ENCODE measurements at regions not wholly inside any gene's neighbourhood (a gene's known extent, or its start where the extent isn't known, plus 50 kb on each side); places are given as distances from the start of the nearest gene placed in this dataset.

DNA sequence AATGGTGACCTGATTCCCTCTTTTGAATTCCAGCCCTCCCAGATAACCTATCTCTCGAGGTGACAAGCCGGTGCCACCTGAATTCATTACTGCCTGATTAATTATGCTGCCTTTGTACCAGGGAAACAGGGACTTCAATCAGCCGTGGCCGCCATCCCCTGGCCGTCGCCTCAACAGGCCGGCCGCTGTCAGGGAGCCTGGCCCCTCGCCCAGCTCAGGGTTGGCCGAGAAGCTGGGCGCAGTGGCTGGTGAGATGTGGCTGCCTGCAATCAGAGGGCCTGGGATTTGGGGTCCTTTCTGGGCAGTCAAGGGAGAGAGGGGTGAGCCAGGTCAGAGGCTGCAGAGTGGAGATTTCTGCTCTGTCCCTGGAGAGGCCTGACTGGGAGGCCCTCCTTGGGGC is 91.2 kb downstream of the KCTD15 start:
- H3K9me3 Mint-ChIP-seq = no peaks in the 10 kb centered on the region
- peaks cover 16% of the 10 kb centered on the region for H3K27me3 Mint-ChIP-seq
- H3K4me1 Mint-ChIP-seq (ENCODE audit: low read depth) = peaks cover 4% of the 10 kb centered on the region
- no peak overlapping the region for H3K27ac Mint-ChIP-seq
- no peak overlapping the region for H3K4me3 Mint-ChIP-seq
- H3K36me3 Mint-ChIP-seq (ENCODE audit: low read depth) = no peaks in the 10 kb centered on the region

GRCh38 chr19:33888665-33889064 is 92.0 kb downstream of the KCTD15 start:
- Mint-ChIP-seq H3K4me1 (ENCODE audit: low read depth) (peaks cover 4% of the 10 kb centered on the region), H3K27me3 (peaks cover 16% of the 10 kb centered on the region), H3K9me3 (no peaks in the 10 kb centered on the region)

DNA sequence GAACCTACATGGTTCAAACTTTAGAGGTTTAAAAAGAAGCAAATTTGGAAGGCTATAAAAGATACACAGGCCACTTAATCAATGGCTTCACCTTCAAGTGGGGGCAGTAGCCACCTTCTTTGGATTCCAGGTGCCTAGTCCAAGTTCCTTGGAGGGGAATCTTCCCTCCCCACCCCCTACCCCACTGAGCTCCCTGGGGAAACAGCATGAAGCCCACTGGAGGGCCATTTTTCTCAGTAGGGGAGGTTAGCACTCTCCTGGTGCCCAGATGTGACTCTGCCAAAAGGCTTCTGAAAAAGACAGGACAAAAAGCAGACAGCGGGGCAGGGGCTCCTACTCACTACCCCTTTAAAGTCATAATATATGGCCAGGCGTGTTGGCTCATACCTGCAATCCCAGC is 93.9 kb downstream of the KCTD15 start:
- Mint-ChIP-seq H3K27ac (no peak overlapping the region), H3K27me3 (peaks cover 5% of the 10 kb centered on the region), H3K4me1 (ENCODE audit: low read depth) (no peaks in the 10 kb centered on the region), H3K4me3 (no peak overlapping the region), H3K36me3 (ENCODE audit: low read depth) (no peaks in the 10 kb centered on the region), H3K9me3 (no peaks in the 10 kb centered on the region)

More at GRCh38 chr19:33888665-33889064, 92.0 kb downstream of the KCTD15 start:
- no peaks in the 10 kb centered on the region for H3K36me3 Mint-ChIP-seq (ENCODE audit: low read depth)
- H3K4me3 Mint-ChIP-seq = no peak overlapping the region
- no peak overlapping the region for H3K27ac Mint-ChIP-seq

GRCh38 chr19:33891773-33892172 is 95.1 kb downstream of the KCTD15 start:
- no peaks in the 10 kb centered on the region for H3K36me3 Mint-ChIP-seq (ENCODE audit: low read depth)
- H3K9me3 Mint-ChIP-seq = no peaks in the 10 kb centered on the region
- H3K27ac Mint-ChIP-seq = no peak overlapping the region
- peaks cover 4% of the 10 kb centered on the region for H3K27me3 Mint-ChIP-seq
- H3K4me3 Mint-ChIP-seq = no peak overlapping the region
- H3K4me1 Mint-ChIP-seq (ENCODE audit: low read depth) = no peaks in the 10 kb centered on the region

DNA sequence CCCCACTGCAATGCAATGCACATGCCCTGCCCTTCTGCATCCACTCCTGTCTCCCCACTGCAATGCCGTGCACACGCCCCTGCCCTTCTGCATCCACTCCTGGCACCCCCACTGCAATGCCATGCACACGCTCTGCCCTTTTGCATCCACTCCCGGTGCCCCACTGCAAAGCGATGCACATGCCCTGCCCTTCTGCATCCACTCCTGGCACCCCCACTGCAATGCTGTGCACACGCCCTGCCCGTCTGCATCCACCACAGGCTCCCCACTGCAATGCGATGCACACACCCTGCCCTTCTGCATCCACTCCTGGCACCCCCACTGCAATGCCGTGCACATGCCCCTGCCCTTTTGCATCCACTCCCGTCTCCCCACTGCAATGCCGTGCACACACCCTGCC is 98.1 kb downstream of the KCTD15 start:
- Mint-ChIP-seq H3K27me3 (peaks cover 6% of the 10 kb centered on the region), H3K9me3 (peaks cover 17% of the 10 kb centered on the region), H3K36me3 (ENCODE audit: low read depth) (no peaks in the 10 kb centered on the region), H3K4me1 (ENCODE audit: low read depth) (no peaks in the 10 kb centered on the region), H3K27ac (no peak overlapping the region), H3K4me3 (no peak overlapping the region)

DNA sequence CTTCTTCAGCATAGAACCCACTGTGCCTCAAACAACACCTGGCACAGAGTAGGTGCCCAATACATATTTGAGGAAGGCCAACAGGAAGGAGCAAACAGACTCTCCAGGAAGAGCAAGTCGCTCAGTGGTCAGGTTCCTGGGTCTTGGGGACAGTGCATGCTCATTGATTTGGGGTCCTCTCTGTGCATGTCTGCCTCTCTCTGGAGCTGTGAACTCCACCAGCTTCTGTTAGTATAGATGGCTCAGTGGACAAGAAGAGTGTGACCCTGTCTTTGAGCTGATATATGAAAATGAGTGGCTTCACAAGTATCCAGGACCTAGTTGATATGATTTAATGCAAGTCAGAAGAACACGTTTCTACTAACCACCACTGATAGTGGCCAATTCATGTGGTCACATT is 98.7 kb downstream of the KCTD15 start:
- H3K27ac Mint-ChIP-seq = no peak overlapping the region

DNA sequence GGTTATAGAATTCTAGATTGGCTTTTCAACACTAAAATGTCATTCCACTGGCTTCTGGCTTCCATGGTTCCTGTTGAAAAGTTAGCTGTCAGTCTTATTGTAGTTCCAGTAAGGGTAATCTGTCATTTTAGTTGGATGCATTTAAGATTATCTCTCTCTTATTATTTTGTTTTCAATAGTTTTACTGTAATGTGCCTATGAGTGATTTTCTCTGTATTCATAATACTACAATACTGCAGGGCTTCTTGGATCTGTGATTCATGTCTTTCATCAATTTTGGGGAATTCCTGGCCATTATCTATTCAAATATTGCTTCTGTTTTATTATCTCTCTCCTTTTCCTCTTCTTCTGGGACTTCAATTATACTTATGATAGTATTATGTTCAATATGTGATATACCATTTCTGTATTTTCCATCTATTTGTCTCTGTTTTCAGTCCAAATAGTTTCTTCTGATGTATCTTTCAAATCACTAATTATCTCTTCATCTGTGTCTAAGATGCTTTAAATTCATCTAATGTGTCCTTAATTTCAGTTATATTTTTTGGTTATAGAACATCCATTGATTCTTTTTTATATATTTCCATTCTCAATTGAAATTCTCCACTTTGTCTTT is 101.5 kb downstream of the KCTD15 start:
- Mint-ChIP-seq H3K4me1 (ENCODE audit: low read depth) (no peaks in the 10 kb centered on the region), H3K9me3 (peaks cover 17% of the 10 kb centered on the region), H3K27ac (no peak overlapping the region), H3K4me3 (no peak overlapping the region), H3K36me3 (ENCODE audit: low read depth) (no peaks in the 10 kb centered on the region), H3K27me3 (peaks cover 26% of the 10 kb centered on the region)

More for the DNA sequence above, 98.7 kb downstream of the KCTD15 start:
- H3K9me3 Mint-ChIP-seq = peaks cover 17% of the 10 kb centered on the region
- no peak overlapping the region for H3K4me3 Mint-ChIP-seq
- H3K27me3 Mint-ChIP-seq = peaks cover 4% of the 10 kb centered on the region
- no peaks in the 10 kb centered on the region for H3K36me3 Mint-ChIP-seq (ENCODE audit: low read depth)
- no peaks in the 10 kb centered on the region for H3K4me1 Mint-ChIP-seq (ENCODE audit: low read depth)

DNA sequence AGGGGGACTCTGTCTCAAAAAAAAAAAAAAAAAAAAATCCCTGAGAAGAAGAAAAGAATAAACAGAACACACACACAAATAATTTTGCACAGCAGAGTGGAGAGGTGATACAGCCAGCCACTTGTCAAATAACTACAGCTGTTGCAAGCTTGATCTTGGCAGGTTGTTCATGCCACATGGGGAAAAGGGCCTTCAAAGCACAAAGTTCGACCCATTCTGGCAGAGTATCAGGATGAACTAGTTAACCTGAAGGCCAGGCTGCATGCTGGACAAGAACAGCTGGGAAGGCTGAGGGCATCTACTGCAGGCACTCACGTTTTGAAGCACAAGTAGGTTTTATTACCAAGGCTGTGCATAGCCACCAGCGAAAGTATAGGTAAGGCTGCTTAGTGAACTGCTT is 104.1 kb downstream of the KCTD15 start:
- H3K27me3 Mint-ChIP-seq = peaks cover 45% of the 10 kb centered on the region
- H3K36me3 Mint-ChIP-seq (ENCODE audit: low read depth) = no peaks in the 10 kb centered on the region
- H3K9me3 Mint-ChIP-seq = peaks cover 17% of the 10 kb centered on the region
- no peak overlapping the region for H3K4me3 Mint-ChIP-seq
- no peak overlapping the region for H3K27ac Mint-ChIP-seq
- peaks cover 5% of the 10 kb centered on the region for H3K4me1 Mint-ChIP-seq (ENCODE audit: low read depth)

GRCh38 chr19:33902395-33902794 is 105.7 kb downstream of the KCTD15 start:
- Mint-ChIP-seq H3K36me3 (ENCODE audit: low read depth) (no peaks in the 10 kb centered on the region), H3K9me3 (peaks cover 17% of the 10 kb centered on the region), H3K4me3 (no peak overlapping the region), H3K27ac (no peak overlapping the region), H3K27me3 (peaks cover 50% of the 10 kb centered on the region), H3K4me1 (ENCODE audit: low read depth) (peaks cover 5% of the 10 kb centered on the region)

- Mint-ChIP-seq H3K27me3 (peaks cover 50% of the 10 kb centered on the region), H3K4me3 (no peak overlapping the region), H3K36me3 (ENCODE audit: low read depth) (no peaks in the 10 kb centered on the region), H3K4me1 (ENCODE audit: low read depth) (peaks cover 5% of the 10 kb centered on the region), H3K27ac (no peak overlapping the region), H3K9me3 (peaks cover 14% of the 10 kb centered on the region)
Observed at GRCh38 chr19:33902802-33903488, 106.3 kb downstream of the KCTD15 start.

DNA sequence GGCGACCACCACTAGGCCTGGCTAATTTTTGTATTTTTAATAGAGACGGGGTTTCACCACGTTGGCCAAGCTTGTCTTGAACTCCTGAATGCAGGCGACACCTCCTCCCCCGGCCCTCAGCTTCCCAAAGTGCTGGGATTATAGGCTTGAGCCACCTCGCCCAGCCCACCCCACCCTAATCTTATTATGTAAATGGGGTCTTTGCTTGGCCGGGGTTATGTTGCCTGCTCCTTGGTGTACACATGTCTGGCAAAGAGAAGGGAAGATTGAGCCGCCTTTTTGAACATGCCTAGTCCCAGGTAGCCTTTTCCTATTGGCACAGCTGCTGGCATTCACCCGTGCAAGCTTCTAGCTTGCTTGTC is 106.8 kb downstream of the KCTD15 start:
- Mint-ChIP-seq H3K4me3 (no peak overlapping the region), H3K9me3 (peaks cover 8% of the 10 kb centered on the region), H3K27ac (no peak overlapping the region), H3K27me3 (peaks cover 55% of the 10 kb centered on the region), H3K36me3 (ENCODE audit: low read depth) (no peaks in the 10 kb centered on the region), H3K4me1 (ENCODE audit: low read depth) (peaks cover 5% of the 10 kb centered on the region)

- Mint-ChIP-seq H3K9me3 (no peaks in the 10 kb centered on the region), H3K4me1 (ENCODE audit: low read depth) (peaks cover 5% of the 10 kb centered on the region), H3K4me3 (no peak overlapping the region), H3K36me3 (ENCODE audit: low read depth) (no peaks in the 10 kb centered on the region), H3K27me3 (peaks cover 63% of the 10 kb centered on the region), H3K27ac (no peak overlapping the region)
Observed at GRCh38 chr19:33904681-33905080, 108.0 kb downstream of the KCTD15 start.

DNA sequence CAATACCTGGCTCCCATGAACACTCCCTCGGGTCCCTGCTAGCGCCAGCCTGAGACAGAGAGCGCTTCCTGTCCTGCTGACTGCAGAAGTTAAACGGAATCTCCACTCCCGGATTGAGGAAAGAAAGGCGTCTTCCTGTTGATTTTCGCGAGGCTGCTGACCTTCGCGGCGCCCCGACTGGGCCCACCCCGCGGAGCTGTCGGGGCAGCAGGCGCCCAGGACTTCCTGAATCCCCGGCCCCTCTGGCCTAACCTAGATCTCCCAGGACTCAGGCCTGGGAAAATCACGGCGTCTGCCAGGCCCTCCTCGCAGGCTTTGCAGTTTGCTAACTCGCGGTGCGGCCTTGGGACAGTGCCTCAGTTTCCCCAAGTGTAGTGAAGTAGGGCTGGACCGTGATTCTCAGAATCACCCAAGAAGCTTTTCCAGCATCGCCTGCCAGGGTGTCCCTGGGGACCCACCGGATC is 108.8 kb downstream of the KCTD15 start:
- peak overlapping the region; percentile 49 for H3K4me3 Mint-ChIP-seq
- no peak overlapping the region for H3K27ac Mint-ChIP-seq
- no peaks in the 10 kb centered on the region for H3K36me3 Mint-ChIP-seq (ENCODE audit: low read depth)
- H3K27me3 Mint-ChIP-seq = peaks cover 63% of the 10 kb centered on the region
- H3K9me3 Mint-ChIP-seq = no peaks in the 10 kb centered on the region
- peaks cover 5% of the 10 kb centered on the region for H3K4me1 Mint-ChIP-seq (ENCODE audit: low read depth)

- H3K9me3 Mint-ChIP-seq = no peaks in the 10 kb centered on the region
- peaks cover 61% of the 10 kb centered on the region for H3K27me3 Mint-ChIP-seq
- H3K4me3 Mint-ChIP-seq = peak overlapping the region; percentile 43
- peaks cover 5% of the 10 kb centered on the region for H3K4me1 Mint-ChIP-seq (ENCODE audit: low read depth)
- H3K27ac Mint-ChIP-seq = no peak overlapping the region
- H3K36me3 Mint-ChIP-seq (ENCODE audit: low read depth) = no peaks in the 10 kb centered on the region
Observed at GRCh38 chr19:33905937-33906577, 109.4 kb downstream of the KCTD15 start.

DNA sequence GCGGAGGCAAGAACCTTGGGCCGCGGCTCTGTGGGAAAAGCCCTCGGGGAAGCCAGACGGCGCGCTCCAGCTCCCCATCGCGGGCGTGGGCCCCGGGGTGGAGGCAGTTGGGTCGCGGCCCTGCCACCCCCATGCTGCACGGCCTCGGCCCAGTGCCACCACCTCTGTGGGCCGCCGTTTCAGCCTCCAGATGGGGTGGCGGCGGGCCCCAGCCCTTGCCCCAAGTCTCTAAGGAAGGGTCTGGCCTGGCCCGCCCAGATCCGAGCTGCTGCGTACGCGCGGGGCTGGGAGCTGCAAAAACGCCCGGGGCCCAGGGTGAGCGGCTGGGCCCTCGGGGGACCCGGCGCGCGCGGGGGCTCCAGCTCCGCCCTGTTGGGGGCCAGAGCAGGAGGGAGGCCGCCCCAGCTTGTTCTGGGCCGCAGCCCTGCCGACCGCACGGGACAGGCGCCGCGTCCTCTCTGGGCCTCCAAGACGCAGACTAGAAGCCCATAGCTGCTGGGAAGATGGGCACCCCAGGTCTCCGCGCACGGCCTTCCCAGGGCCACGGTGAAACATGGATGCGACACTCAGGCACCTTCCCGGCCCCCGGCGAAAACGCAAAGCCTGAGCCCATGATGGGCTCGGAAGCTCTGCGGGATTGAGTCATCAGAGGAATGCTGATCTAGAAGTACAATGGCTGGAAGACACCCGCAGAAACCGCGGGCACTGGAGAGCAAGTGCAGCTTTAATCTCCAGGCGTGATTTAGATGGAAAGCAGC is 110.1 kb downstream of the KCTD15 start:
- Mint-ChIP-seq H3K4me1 (ENCODE audit: low read depth) (peaks cover 5% of the 10 kb centered on the region), H3K27ac (no peak overlapping the region), H3K27me3 (peaks cover 57% of the 10 kb centered on the region), H3K36me3 (ENCODE audit: low read depth) (no peaks in the 10 kb centered on the region), H3K4me3 (no peak overlapping the region), H3K9me3 (no peaks in the 10 kb centered on the region)
